IPS DF 19.7 (cell line): ENCODE measurements at regions not wholly inside any gene's neighbourhood (a gene's known extent, or its start where the extent isn't known, plus 50 kb on each side); places are given as distances from the start of the nearest gene placed in this dataset.
"Not testable (repeated sequence)": the region's sequence is repeated elsewhere in the genome, so short reads cannot be mapped to it uniquely, and the experiment has no call there.

Experiments used
- DNase-seq: peaks from one replicate; pipeline ENCODE4 v3.0.0-alpha.2; 2013; ENCODE audit warnings: low read depth, low spot score

- no peak for DNase-seq
Measured at GRCh38 chr16:19980632-19981265, 92.9 kb downstream of the GPR139 start.

- DNase-seq: no peak
Measured at GRCh38 chr16:19979638-19980037, 94.1 kb downstream of the GPR139 start.

GRCh38 chr16:19974607-19975006 lies 90.0 kb upstream of the GPRC5B start:
- DNase-seq: no peak

GRCh38 chr16:19972111-19972510 lies 87.5 kb upstream of the GPRC5B start:
- DNase-seq: no peak

- DNase-seq: no peak
Measured at GRCh38 chr16:19968891-19969683, 84.4 kb upstream of the GPRC5B start.

DNA sequence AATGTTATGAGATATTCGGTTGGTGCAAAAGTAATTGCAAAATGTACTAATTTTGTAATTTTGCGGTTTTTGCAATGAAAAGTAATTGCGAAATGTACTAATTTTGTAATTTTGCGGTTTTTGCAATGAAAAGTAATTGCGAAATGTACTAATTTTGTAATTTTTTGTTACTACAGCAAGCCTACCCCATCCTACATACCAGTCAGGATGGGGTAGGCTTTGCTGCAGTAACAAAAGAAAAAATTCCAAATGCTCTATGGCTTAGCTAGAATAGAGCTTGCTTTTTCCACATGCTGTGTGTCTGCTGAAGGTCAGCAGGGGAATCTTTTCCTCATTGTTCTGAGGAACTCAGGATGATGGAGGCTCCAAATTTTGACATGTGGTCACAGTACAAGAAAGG lies 83.3 kb upstream of the GPRC5B start:
- DNase-seq: no peak

- DNase-seq: no peak
Measured at GRCh38 chr16:19967561-19967960, 82.9 kb upstream of the GPRC5B start.

DNA sequence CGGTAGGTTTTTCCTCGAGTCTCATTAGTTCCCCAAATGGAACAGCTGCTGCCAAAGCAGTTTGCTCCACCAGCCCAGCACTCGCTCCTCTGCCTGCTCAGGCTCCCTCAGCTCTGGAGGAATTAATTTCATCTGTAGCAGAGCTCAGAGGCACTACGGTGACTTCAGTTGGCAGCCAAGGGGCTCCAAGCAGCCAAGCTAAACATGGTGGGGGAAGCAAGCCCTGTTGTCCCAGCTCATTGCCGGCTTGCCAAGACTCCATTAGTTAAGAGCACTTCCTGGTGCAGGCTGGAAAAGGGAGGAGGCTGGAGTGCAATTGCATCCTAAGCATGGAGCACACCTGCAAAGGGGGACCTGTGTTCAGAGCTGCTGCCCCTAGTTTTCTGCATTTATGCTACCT lies 78.7 kb upstream of the GPRC5B start:
- no peak for DNase-seq

DNA sequence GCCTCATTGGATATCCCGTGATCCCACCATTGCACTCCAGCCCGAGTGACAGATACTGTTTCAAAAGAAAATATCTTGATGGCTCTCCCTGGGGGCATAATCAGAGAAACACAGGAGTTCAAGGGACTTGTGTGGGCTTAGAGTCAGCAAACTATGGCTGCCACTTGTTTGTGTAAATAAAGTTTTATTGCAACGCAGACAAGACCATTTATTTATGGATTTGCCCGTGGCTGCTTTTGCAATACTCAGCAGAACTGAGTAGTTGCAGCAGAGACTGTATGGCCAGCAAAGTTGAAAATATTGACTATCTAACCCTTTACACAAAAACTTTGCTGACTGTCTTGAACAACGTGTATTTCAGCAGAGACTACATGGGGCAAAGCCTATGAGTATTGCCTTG lies 75.5 kb upstream of the GPRC5B start:
- DNase-seq: no peak

DNA sequence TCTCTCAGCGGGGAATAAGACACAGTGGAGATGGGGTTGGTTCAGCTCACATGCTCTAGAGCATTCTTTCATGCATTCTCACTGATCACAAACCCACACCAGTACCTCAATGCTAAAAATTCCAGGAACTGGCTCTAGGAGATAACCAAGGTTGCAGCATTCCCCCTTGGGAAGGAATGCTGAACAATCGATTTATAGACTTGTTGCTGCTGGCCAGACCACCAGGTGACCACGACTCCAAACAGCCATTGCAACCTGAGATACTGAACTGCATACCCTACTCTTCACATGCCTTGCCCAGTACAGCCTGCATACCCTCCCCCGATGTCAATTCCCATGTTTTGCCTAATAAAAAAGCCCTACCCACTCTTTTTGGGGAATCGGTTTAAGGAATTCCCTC lies 75.1 kb upstream of the GPRC5B start:
- no peak for DNase-seq

DNA sequence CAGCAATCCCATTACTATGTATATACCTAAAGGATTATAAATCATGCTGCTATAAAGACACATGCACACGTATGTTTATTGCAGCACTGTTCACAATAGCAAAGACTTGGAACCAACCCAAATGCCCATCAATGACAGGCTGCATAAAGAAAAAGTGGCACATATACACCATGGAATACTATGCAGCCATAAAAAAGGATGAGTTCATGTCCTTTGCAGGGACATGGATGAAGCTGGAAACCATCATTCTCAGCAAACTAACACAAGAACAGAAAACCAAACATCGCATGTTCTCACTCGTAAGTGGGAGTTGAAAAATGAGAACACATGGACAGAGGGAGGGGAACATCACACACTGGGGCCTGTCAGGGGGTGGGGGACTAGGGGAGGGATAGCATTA lies 71.2 kb upstream of the GPRC5B start:
- DNase-seq: not testable (repeated sequence)

DNA sequence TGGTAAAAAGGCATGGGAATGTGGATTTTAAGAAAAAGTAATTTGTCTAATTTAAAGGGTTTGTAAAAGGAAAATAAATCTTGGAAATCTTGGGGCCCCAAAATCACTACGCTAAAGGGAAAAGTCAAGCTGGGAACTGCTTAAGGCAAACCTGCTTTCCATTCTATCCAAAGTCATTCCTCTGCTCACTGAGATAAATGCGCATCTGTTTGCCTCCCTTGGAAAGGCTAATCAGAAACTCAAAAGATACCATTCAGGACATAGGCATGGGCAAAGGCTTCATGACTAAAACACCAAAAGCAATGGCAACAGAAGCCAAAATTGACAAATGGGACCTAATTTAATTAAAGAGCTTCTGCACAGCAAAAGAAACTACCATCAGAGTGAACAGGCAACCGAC lies 70.4 kb upstream of the GPRC5B start:
- DNase-seq: peak; percentile 12

- DNase-seq: peak; percentile 95
Measured at GRCh38 chr16:19948186-19949104, 63.8 kb upstream of the GPRC5B start.

DNA sequence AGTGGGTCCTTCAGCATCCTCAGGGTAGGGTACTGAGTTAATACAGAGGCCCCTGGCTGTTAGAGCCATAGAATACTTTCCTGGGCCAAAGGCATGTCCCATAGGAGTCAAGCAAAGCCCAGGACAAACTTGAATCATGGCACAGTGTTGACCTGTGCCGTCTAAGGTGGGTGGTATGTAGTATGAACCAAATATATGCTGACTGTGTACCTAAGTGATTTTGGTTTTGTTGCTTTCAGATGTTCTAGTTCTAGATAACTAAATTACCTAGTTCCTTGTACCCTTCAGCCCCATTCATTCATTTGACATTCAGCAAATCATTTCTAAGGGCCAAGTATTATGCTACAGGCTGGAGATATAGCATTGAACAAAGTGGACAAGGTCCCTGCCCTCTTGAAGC lies 61.3 kb upstream of the GPRC5B start:
- no peak for DNase-seq

GRCh38 chr16:19940195-19940594 lies 55.5 kb upstream of the GPRC5B start:
- DNase-seq: no peak

DNA sequence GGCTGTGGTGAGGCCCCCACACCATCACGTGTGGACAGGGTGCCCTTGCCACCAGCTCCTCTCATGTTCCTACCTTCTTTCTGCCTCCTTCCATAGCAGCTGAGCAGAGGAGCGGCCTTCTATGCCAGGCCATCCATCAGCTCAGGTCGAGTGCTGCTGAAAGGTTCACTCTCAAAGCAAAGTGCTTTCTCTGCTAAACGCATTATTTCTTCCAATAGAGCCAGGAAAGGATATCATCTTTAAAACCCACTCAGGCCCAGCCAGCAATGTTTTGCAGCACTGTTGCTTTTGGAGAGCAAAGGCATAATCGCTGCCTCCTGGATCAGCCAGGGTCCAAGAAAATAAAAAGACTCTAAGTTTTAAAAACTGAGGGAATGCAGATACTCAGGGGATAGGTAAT lies 54.9 kb upstream of the GPRC5B start:
- no peak for DNase-seq

GRCh38 chr16:19938536-19938935 lies 53.9 kb upstream of the GPRC5B start:
- no peak for DNase-seq

DNA sequence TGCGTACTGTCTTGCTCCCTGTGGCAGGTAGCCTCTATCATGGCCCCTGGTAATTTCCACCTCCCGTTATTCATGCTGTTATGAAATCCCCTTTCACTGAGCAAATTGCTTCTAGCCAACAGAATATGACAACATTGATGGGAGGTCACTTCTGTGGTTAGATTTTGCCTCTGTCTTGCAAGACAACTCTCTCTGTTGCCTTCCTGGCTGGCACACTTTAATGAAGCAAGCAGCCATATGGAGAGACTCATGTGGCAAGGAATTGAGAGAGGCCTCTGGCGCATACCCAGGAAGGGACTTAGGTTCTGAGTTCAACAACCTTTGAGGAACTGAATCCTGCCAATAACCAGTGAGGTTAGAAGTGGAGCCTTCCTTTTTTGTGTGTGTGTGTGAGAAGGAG lies 51.8 kb upstream of the GPRC5B start:
- DNase-seq: no peak

DNA sequence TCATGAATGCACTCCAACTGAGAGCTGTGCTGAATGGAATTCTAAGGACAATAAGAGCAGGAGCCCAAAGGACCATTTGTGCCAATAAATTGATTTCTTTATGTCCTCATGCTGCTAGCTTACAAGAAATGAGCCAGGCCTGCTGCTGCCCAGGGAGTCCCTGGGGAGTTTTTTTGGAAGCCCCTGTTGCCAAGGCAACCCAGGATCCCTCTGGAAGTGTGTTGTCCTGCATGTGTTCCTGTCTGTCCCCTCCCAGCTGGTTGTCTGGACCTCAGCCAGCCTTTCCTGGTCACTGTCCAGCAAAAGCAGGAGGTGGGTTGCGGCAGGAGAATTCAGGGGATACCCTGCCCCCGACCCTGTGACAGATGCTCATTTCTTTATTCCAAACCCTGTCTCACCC lies 51.0 kb upstream of the GPRC5B start:
- DNase-seq: no peak
